Uterus (tissue), 3 donors: ENCODE measurements at regions not wholly inside any gene's neighbourhood (a gene's known extent, or its start where the extent isn't known, plus 50 kb on each side); places are given as distances from the start of the nearest gene placed in this dataset.
A peak's percentile ranks its signal among the peaks of the same experiment; 100 is the strongest.
"Not testable (repeated sequence)": the region's sequence is repeated elsewhere in the genome, so short reads cannot be mapped to it uniquely, and the experiment has no call there.

Experiments used
- DNase-seq, 2 donors: peaks; one replicate each; pipeline ENCODE4 v3.0.0-alpha.2; 2019 to 2020
- H3K27ac ChIP-seq, 2 donors: fragments of 200-600 bp; sonication (generic); 1 replicate in 1 of 2; 2 replicates in 1 of 2; pipeline ENCODE4 v1.5.1; 2016 to 2018
- H3K27me3 ChIP-seq, 2 donors: fragments of 200-600 bp; sonication (generic); one replicate each; pipeline ENCODE4 v1.5.1; 2018 to 2019; ENCODE audit warnings: control low read depth in 1 of 2
- H3K36me3 ChIP-seq, 2 donors: fragments of 200-600 bp; sonication (generic); one replicate each; pipeline ENCODE4 v1.5.1; 2019; ENCODE audit warnings: control low read depth in 1 of 2
- H3K4me1 ChIP-seq, 2 donors: fragments of 200-600 bp; sonication (generic); one replicate each; pipeline ENCODE4 v1.5.1; 2018 to 2019; ENCODE audit warnings: control low read depth in 1 of 2
- H3K4me3 ChIP-seq, 2 donors: fragments of 200-600 bp; sonication (generic); 1 replicate in 1 of 2; 2 replicates in 1 of 2; pipeline ENCODE4 v1.5.1; 2018 to 2019; ENCODE audit warnings: mild to moderate bottlenecking in 1 of 2
- H3K9me3 ChIP-seq, 2 donors: fragments of 200-600 bp; sonication (generic); one replicate each; pipeline ENCODE4 v1.5.1; 2019; ENCODE audit warnings: control low read depth in 1 of 2
- CTCF ChIP-seq, 4 experiments: fragments of 200-600 bp in 2 of 4; fragments of 450-650 bp in 2 of 4; sonication (generic) in 2 of 4; IDR thresholded peaks; one replicate each; pipeline ENCODE4 v1.5.1; 2016 to 2019; ENCODE audit warnings: antibody characterized with exemption in 4 of 4, mild to moderate bottlenecking in 2 of 4, moderate library complexity in 1 of 4
- POLR2A ChIP-seq, 2 donors: fragments of 450-650 bp; IDR thresholded peaks; one replicate each; pipeline ENCODE4 v1.6.1; 2016; ENCODE audit warnings: antibody characterized with exemption in 2 of 2, mild to moderate bottlenecking in 1 of 2, moderate library complexity in 1 of 2
- intact Hi-C: fragments of 100-400 bp; cut with DNase I; formaldehyde crosslinking; loops from one replicate; pipeline ENCODE4 v1.15.1; 2023; ENCODE audit warnings: low total_unique reads
- donor health status: DM: yes; HTN: yes; CAD: no.

DNA sequence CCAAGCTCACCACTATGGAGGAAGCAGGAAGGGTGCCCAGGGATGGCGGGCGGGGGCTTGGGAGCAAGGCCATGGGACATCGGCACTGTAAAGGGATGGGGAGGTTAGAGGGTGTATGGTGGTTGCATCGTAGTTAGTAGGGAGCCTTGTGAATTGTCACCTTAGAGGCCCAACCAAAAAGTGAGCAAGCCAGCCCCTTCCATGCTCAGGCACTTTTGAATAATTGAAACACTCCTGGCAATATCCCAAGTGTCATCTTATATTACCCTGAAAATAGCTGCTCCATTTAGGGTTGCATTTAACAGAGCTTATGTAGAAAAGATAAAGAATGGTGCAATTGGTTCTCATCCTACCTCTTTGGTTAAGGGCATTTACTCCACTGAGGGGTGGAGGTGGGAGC, 169.2 kb downstream of the SAMD5 start:
- peak overlapping the region in 1 of 2 donors; percentile 16 for H3K27ac ChIP-seq
- intact Hi-C loops: no loop called here

DNA sequence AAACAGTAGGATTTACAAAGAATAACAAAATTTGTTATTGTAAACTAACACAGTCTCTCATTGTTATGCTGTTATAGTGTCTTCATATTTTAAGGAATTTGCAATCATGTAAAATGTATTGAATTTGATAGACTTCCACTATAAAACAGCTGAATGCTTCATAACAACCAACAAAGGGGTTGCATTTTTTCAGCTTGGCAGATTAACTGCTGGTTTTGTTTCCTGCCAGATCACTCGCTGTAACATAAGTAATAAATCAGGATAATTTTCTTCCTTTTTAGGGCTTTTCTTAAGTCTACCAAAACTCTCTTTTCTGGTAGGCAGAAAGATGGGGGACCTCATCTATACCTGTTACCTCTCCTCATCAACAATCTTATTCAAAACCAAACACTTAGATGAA, 169.8 kb downstream of the SAMD5 start:
- Histone ChIP-seq H3K4me3 (no peak overlapping the region), H3K9me3 (no peaks in the 10 kb centered on the region), H3K27ac (no peak overlapping the region), H3K36me3 (no peaks in the 10 kb centered on the region), H3K27me3 (no peaks in the 10 kb centered on the region), H3K4me1 (no peaks in the 10 kb centered on the region)
- no peak for DNase-seq
- no peak for TF ChIP-seq POLR2A (IDR thresholded peaks at IDR 0.05)
- no peak for TF ChIP-seq CTCF (IDR thresholded peaks at IDR 0.05)
- intact Hi-C loops: no loop called here

More for the DNA sequence above, 169.2 kb downstream of the SAMD5 start:
- Histone ChIP-seq H3K9me3 (no peaks in the 10 kb centered on the region), H3K27me3 (no peaks in the 10 kb centered on the region), H3K4me3 (no peak overlapping the region), H3K4me1 (no peaks in the 10 kb centered on the region), H3K36me3 (no peaks in the 10 kb centered on the region)
- DNase-seq: no peak
- TF ChIP-seq CTCF (IDR thresholded peaks at IDR 0.05) (no peak), POLR2A (IDR thresholded peaks at IDR 0.05) (no peak)

GRCh38 chr6:147684906-147685305, 176.4 kb downstream of the SAMD5 start:
- no peak for DNase-seq
- TF ChIP-seq CTCF (IDR thresholded peaks at IDR 0.05): no peak
- no peak for TF ChIP-seq POLR2A (IDR thresholded peaks at IDR 0.05)
- Histone ChIP-seq H3K9me3 (no peaks in the 10 kb centered on the region), H3K4me3 (no peak overlapping the region), H3K4me1 (no peaks in the 10 kb centered on the region), H3K36me3 (no peaks in the 10 kb centered on the region), H3K27me3 (no peaks in the 10 kb centered on the region), H3K27ac (no peak overlapping the region)
- intact Hi-C loops: no loop called here

GRCh38 chr6:147689398-147689797, 180.9 kb downstream of the SAMD5 start:
- Histone ChIP-seq H3K4me1 (no peaks in the 10 kb centered on the region), H3K4me3 (no peak overlapping the region), H3K27me3 (no peaks in the 10 kb centered on the region), H3K36me3 (no peaks in the 10 kb centered on the region), H3K27ac (no peak overlapping the region), H3K9me3 (no peaks in the 10 kb centered on the region)
- no peak for DNase-seq
- intact Hi-C loops: no loop called here
- no peak for TF ChIP-seq POLR2A (IDR thresholded peaks at IDR 0.05)

GRCh38 chr6:147691446-147691845, 183.0 kb downstream of the SAMD5 start:
- Histone ChIP-seq H3K9me3 (no peaks in the 10 kb centered on the region), H3K4me1 (no peaks in the 10 kb centered on the region), H3K27ac (no peak overlapping the region), H3K36me3 (no peaks in the 10 kb centered on the region), H3K27me3 (no peaks in the 10 kb centered on the region), H3K4me3 (no peak overlapping the region)
- intact Hi-C loops: loop anchor here (10.0 kb wide), 1 partner anchor 47 kb away; no protein-coding TSS in a partner anchor
- no peak for DNase-seq
- TF ChIP-seq POLR2A (IDR thresholded peaks at IDR 0.05) (no peak), CTCF (IDR thresholded peaks at IDR 0.05) (no peak)

- H3K9me3 ChIP-seq: no peaks in the 10 kb centered on the region
- TF ChIP-seq CTCF (IDR thresholded peaks at IDR 0.05) (no peak), POLR2A (IDR thresholded peaks at IDR 0.05) (no peak)
- no peaks in the 10 kb centered on the region for H3K36me3 ChIP-seq
- no peaks in the 10 kb centered on the region for H3K27me3 ChIP-seq
- no peaks in the 10 kb centered on the region for H3K4me1 ChIP-seq
- no peak for DNase-seq
- H3K27ac ChIP-seq: no peak overlapping the region
- intact Hi-C loops: loop anchor here (10.0 kb wide), 1 partner anchor 48 kb away; no protein-coding TSS in a partner anchor
- H3K4me3 ChIP-seq: no peak overlapping the region
These were observed 184.7 kb downstream of the SAMD5 start for GRCh38 chr6:147693181-147693580.

- intact Hi-C loops: loop anchor here (10.0 kb wide), 1 partner anchor 50 kb away; no protein-coding TSS in a partner anchor
- DNase-seq, H3K27ac ChIP-seq: not testable (repeated sequence)
These were observed 186.1 kb downstream of the SAMD5 start for GRCh38 chr6:147694556-147694955.

More at GRCh38 chr6:147694556-147694955, 186.1 kb downstream of the SAMD5 start:
- H3K27me3 ChIP-seq, H3K4me3 ChIP-seq, H3K36me3 ChIP-seq, H3K4me1 ChIP-seq, H3K9me3 ChIP-seq: not testable (repeated sequence)
